LNCaP clone FGC (cell line): ENCODE measurements at regions not wholly inside any gene's neighbourhood (a gene's known extent, or its start where the extent isn't known, plus 50 kb on each side); places are given as distances from the start of the nearest gene placed in this dataset.
"Not testable (repeated sequence)": the region's sequence is repeated elsewhere in the genome, so short reads cannot be mapped to it uniquely, and the experiment has no call there.

Source experiments
- DNase-seq: peaks from one replicate; pipeline ENCODE4 v3.0.0-alpha.2; 2011; ENCODE audit warnings: low read depth
- H3K4me3 ChIP-seq: 2 replicates; pipeline ENCODE4 v1.5.1; 2011; ENCODE audit warnings: mild to moderate bottlenecking, low read depth, low read length, control low read depth
- CTCF ChIP-seq: IDR thresholded peaks from 2 replicates; pipeline ENCODE4 v1.5.1; 2012; ENCODE audit warnings: mild to moderate bottlenecking; ENCODE audit not compliant: control insufficient read depth, insufficient read depth; ENCODE audit errors: extremely low read depth

- H3K4me3 ChIP-seq, result no peak overlapping the region
- no peak for DNase-seq
- no peak for TF ChIP-seq CTCF
Measured at GRCh38 chr1:242886137-242886536, 361.6 kb upstream of the PLD5 start.

DNA sequence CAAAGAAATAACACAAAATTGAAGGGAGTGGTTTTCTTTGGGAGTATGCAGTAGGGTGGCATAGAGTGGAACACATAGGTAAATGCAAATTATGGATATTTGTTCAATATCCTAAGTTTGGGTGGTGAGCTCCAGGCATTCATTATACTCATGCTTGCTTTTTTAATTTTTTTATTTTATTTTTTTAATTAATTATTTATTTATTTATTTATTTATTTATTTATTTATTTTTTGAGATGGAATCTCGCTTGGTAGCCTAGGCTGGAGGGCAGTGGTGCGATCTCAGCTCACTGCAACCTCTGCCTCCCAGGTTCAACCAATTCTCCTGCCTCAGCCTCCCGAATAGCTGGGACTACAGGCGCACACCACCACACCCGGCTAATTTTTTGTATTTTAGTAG, 355.5 kb upstream of the PLD5 start:
- not testable (repeated sequence) for H3K4me3 ChIP-seq, DNase-seq

DNA sequence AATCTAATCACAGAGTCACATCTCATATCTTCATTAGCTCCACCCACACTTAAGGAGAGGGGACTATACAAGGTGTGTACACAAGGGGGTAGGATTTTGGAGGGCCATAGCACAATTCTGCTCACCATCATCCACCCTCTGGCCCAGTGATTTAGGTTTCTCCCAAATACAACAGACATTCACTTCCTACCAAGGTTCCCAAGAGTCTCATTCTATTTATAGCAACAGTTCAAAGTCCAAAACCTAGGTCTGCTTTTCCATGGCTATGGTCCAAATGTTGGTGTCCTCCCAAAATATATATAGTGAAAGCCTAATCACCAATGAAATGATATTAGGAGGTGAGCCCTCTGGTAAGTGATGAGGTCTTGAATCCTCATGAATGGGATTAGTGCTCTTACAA, 353.2 kb upstream of the PLD5 start:
- no peak overlapping the region for H3K4me3 ChIP-seq
- DNase-seq, result no peak
- TF ChIP-seq CTCF, result no peak

DNA sequence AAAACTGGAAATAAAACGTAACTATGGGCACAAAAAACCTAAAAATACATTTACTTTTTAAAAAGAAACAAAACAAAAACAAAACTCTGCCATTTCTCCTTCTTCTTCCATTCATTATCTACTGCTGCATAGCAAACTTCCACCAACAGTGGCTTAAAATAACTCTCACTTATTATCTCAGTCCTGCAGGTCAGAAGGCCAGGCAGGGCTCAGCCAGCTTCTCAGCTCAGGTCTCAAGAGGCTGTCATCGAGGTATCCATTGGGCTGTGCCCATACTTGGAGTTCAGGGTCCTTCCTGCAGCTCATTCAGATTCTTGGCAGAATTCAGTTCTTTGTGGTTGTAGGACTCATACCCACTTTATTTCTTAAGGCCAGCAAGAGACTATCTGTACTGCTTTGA, 352.7 kb upstream of the PLD5 start:
- H3K4me3 ChIP-seq, result no peak overlapping the region
- DNase-seq, result no peak
- no peak for TF ChIP-seq CTCF

DNA sequence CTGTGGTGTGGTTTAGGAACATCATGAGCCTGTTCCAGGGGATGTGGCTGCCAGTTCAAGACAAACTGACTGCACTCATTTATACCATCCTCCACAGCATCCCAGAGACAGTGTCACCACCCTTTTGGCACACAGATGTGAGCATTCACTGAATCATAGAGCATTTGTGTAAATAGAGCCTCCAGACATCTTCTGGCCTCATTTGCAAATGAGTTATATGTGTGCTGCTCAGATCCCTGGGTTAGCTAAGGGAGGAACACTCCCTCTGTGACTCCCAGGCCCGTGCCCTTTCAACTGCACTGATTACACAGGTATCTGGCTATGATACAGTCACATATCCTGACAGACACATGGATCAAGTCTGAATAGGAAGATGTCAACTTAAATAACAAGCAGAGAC, 351.5 kb upstream of the PLD5 start:
- no peak for TF ChIP-seq CTCF
- no peak for DNase-seq
- no peak overlapping the region for H3K4me3 ChIP-seq

GRCh38 chr1:242873661-242874060, 349.2 kb upstream of the PLD5 start:
- no peak for DNase-seq
- no peak for TF ChIP-seq CTCF
- no peak overlapping the region for H3K4me3 ChIP-seq

GRCh38 chr1:242872521-242872920, 348.0 kb upstream of the PLD5 start:
- no peak overlapping the region for H3K4me3 ChIP-seq
- DNase-seq, result no peak
- no peak for TF ChIP-seq CTCF
